MG63 (cell line): ENCODE measurements at regions not wholly inside any gene's neighbourhood (a gene's known extent, or its start where the extent isn't known, plus 50 kb on each side); places are given as distances from the start of the nearest gene placed in this dataset.

Experiments used
- DNase-seq: peaks from one replicate; pipeline ENCODE4 v3.0.0-alpha.2; 2020
- H3K27me3 ChIP-seq: fragments of 250-450 bp; sonication (Bioruptor Pico); 2 replicates; pipeline ENCODE4 v1.5.1; 2020; ENCODE audit warnings: mild to moderate bottlenecking, moderate library complexity
- H3K36me3 ChIP-seq: fragments of 250-450 bp; sonication (Bioruptor Pico); 2 replicates; pipeline ENCODE4 v1.5.1; 2020; ENCODE audit warnings: mild to moderate bottlenecking, moderate library complexity
- H3K4me3 ChIP-seq: fragments of 250-450 bp; sonication (Bioruptor Pico); 2 replicates; pipeline ENCODE4 v1.5.1; 2020; ENCODE audit warnings: mild to moderate bottlenecking, moderate library complexity
- H3K9me3 ChIP-seq: fragments of 250-450 bp; sonication (Bioruptor Pico); 2 replicates; pipeline ENCODE4 v1.5.1; 2020; ENCODE audit warnings: mild to moderate bottlenecking, moderate library complexity

GRCh38 chr3:29212789-29213433 lies 68.0 kb upstream of the RBMS3 start:
- Histone ChIP-seq H3K9me3 (no peaks in the 10 kb centered on the region), H3K36me3 (no peaks in the 10 kb centered on the region)
- no peak for DNase-seq

GRCh38 chr3:29214009-29214658 lies 66.7 kb upstream of the RBMS3 start:
- no peak for DNase-seq
- Histone ChIP-seq H3K4me3 (no peak overlapping the region), H3K9me3 (no peaks in the 10 kb centered on the region), H3K27me3 (no peaks in the 10 kb centered on the region), H3K36me3 (no peaks in the 10 kb centered on the region)

More at GRCh38 chr3:29212789-29213433, 68.0 kb upstream of the RBMS3 start:
- Histone ChIP-seq H3K4me3 (no peak overlapping the region), H3K27me3 (no peaks in the 10 kb centered on the region)

- Histone ChIP-seq H3K27me3 (no peaks in the 10 kb centered on the region), H3K9me3 (no peaks in the 10 kb centered on the region), H3K36me3 (no peaks in the 10 kb centered on the region), H3K4me3 (no peak overlapping the region)
- no peak for DNase-seq
Observed at GRCh38 chr3:29215948-29216347, 64.9 kb upstream of the RBMS3 start.

- Histone ChIP-seq H3K4me3 (no peak overlapping the region), H3K36me3 (no peaks in the 10 kb centered on the region), H3K27me3 (no peaks in the 10 kb centered on the region), H3K9me3 (no peaks in the 10 kb centered on the region; the same call in 1 of the 2 replicates)
- DNase-seq = peak; percentile 14
Observed at GRCh38 chr3:29226706-29227105, 54.2 kb upstream of the RBMS3 start.

GRCh38 chr3:29227307-29227706 lies 53.6 kb upstream of the RBMS3 start:
- Histone ChIP-seq H3K9me3 (no peaks in the 10 kb centered on the region; the same call in 1 of the 2 replicates), H3K4me3 (no peak overlapping the region), H3K27me3 (no peaks in the 10 kb centered on the region), H3K36me3 (no peaks in the 10 kb centered on the region)
- DNase-seq = no peak
